SHP77 treated with DMSO at 0.1 percent for 48 hours (cell line): ENCODE measurements at regions not wholly inside any gene's neighbourhood (a gene's known extent, or its start where the extent isn't known, plus 50 kb on each side); places are given as distances from the start of the nearest gene placed in this dataset.

ENCODE experiments used
- DNase-seq: peaks from one replicate; lab custom pipeline; 2025; lab: John Stamatoyannopoulos, UW

DNA sequence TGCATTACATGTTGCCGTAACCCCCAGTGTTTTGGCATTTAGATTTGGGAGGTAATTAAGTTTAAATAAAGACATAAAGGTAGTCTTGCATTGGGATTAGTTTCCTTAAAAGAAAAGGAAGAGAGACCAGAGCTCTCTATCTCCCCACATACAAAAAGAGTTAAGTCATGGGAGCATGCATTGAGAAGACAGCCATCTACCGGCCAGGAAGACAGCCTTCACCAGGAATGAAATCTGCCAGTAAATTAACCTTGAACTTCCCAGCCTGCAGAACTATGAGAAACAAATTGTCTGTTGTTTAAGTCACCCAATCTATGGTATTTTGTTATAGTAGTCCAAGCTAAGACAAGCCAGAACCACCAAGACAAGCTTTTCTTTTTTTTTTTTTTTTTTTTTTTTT, 567.0 kb upstream of the CDH18 start:
- DNase-seq = no peak

DNA sequence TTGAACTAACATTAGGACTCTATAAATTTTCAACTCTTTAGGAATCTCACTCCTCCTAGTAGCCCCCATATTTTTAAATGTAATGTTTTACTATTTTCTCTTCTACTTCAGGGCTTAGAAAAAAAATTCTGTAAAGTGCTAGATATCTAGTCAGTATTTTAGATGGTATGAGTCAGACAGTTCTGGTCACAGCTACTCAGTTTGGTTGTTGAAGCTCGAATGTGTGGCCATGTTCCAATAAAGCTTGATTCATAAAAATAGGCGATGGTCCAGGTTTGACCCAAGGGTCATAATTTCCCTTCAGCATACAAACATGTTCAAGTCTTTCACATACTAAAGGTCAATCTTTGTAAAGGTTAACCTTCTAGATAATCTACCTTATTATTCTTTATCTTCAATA, 566.0 kb upstream of the CDH18 start:
- no peak for DNase-seq

GRCh38 chr5:20537911-20538703, 550.1 kb upstream of the CDH18 start:
- no peak for DNase-seq

DNA sequence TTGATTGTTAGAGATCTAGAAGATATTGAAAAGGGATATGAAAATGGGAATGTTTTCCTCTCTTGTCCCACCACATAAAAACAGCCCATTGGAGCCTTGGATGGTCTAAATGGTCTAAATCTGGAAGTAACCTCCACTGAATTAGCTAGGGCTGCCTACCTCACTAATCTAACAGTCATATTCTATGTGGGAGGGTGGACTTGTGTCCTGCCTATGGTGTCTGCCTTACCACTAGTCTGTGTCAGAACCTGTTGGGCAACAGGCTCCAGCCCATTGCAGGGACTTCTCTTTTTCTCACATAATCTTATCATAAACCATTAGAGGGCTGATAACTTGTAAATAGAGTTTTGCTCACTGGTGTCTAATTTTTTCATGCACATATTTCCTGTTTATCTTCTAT, 548.8 kb upstream of the CDH18 start:
- no peak for DNase-seq

DNA sequence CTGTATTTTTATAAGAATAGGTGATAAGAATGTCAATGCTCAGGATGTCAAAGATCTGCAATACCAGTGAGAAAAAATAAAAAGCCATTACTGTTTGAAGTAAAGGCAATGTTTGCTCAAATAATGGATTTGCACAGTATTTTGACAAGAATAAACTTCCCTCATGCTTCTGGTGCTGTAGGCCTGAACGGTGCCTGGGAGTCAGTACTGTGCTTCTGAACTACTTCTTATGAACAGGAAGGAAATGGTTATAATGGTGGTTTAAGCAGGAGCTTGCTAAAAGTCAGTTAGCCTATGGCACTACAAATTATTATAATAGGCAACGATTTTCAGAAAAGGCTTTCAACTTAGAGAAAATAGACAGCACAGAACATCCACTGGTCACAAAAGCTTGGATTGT, 548.3 kb upstream of the CDH18 start:
- DNase-seq = no peak

DNA sequence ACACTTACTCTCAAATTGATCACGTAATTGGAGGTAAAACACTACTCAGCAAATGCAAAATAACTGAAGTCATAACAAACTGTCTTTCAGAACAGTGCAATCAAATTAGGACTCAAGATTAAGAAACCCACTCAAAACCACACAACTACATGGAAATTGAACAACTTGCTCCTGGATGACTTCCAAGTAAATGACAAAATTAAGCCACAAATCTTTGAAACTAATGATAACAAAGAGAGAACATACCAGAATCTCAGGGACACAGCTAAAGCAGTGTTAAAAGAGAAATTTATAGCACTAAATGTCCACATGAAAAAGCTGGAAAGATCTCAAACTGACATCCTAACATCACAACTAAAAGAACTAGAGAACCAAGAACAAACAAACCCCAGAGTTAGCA, 540.5 kb upstream of the CDH18 start:
- no peak for DNase-seq

DNA sequence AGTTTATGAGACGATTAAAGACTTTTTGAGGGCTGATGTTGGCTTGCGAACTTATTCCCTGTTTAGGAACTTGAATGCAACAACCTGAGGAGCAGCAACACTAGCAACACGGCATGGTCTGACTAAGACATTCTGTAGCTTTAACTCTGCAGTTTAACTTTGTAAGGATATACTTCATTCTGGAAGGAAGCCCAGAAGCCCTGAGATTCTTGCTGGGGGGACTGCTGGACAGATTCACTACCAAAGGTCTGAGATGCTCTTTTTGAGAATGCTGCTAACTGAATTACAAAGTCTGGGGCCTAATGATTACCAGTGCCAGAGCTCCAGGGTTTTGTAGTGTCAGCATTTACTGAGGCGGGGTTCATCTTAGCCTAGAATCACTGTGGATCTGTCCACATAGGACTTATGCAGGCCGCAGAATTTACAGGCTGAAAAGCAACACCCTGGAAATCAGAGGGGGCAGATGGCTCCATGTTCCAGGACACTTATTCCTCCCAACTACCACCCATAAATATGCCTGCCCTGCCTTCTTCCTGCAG, 537.1 kb upstream of the CDH18 start:
- no peak for DNase-seq

GRCh38 chr5:20522905-20523482, 535.0 kb upstream of the CDH18 start:
- DNase-seq = no peak

- DNase-seq = no peak
Observed at GRCh38 chr5:20515606-20516005, 527.6 kb upstream of the CDH18 start.

DNA sequence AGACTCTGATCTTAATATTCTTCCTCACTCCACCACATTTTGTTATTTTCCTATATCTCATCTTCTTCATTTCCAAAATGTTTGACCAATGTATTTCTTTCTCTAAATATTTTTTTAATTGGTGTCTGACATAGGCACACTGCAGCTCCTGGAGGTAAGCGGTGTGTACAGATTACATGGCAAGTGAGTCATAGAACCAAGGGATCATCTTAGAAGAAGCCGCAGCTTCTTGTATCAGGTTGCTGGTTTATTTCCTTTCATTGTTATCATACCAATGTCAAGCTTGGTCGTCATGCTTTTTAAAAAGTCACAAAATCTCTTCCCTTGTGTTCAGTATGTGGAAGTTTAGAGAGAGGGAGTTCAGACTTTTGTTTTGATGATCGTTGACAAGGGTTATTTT, 526.1 kb upstream of the CDH18 start:
- no peak for DNase-seq

DNA sequence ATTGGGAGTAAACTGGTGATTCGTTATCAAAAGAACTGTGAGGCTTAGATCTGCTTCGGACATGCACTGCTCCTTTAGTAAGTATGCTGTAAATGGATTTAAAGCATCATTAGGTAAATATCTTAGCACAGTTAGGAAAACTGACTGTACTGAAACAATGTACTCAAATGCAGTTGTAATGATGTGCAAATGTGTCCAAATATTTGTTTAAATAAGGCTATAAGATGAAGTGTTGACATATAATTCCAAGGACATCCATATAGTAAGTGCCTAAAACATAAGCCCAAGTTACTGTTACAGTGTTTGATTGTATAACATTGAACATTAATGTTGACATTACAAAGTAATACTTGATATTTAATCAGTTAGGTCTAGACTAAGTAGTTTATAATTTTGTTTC, 512.5 kb upstream of the CDH18 start:
- DNase-seq = no peak

GRCh38 chr5:20498926-20499325, 510.9 kb upstream of the CDH18 start:
- no peak for DNase-seq

GRCh38 chr5:20498102-20498501, 510.1 kb upstream of the CDH18 start:
- DNase-seq = no peak

GRCh38 chr5:20497356-20497755, 509.4 kb upstream of the CDH18 start:
- no peak for DNase-seq

DNA sequence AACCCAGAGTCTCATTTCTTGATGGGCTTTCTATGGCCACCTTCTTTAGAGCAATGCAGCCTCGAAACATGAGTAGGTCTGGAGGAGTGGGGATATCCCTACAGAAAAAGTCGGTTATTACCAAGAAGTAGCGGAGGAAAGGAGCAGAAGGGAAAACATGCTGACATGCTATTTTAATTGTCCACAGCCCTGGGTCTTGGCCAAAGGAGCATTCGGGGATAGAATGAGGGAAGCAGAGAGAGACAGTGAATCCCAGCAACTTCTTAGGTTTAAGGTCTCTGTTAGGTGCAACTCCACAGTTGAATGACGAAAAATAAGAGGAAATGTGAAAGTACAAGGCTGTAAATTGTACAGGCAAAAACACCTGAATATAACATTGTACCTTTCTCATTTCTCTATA, 506.7 kb upstream of the CDH18 start:
- no peak for DNase-seq

GRCh38 chr5:20486826-20487225, 498.8 kb upstream of the CDH18 start:
- no peak for DNase-seq

DNA sequence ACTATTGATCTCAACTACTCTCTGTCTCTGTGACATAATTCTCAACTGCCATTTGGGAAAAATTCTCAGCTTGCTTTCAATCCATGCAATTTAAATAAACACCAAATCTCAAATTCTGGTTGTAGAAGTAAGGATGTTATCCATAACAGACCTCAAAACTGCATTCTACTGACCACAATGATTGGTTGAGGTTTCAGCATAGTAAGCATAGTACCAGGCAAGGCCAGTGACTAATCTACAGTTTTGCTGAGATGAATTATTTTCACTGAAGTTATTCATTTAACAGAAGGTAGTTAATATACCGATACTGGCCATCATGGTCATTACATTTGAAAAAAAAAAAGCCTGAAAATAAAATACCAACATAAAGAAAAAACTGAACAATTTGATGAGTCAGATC, 488.0 kb upstream of the CDH18 start:
- no peak for DNase-seq

DNA sequence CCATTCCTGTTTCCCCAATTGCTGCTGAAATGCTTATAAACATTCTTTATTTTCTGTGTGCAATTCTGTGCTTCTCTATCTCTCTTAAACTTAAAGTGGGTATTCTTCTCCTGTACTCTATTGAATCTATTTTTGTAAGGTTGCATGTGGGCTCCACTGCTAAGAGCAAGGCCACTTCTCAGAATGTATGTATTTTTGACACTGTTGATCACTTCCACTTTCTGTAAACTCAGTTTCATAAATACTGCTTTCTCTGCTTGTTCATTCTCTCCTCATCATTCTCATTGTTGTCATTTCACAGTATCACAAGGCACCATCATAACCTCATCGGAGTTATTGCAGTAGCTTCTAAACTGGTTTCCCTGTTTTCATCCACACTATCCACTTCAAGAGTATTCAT, 483.0 kb upstream of the CDH18 start:
- no peak for DNase-seq

DNA sequence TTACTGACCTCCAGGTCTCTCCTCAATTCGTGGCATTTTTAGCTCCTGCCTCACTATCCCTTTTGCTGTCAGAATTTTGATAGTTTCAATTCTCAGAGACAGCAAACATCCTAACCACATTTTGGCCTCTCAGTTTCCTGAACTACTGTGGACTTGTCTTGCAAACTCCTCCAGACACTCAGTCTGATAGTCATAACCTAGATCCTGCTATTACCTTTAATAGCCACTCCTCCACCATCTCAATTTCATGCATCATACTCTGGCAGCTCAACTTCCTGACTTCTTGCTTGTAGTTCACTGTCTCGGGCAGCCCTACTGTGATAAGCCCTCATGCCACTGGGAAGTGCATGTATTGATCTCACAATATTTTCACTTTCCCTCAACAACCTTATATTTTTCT, 481.8 kb upstream of the CDH18 start:
- no peak for DNase-seq

DNA sequence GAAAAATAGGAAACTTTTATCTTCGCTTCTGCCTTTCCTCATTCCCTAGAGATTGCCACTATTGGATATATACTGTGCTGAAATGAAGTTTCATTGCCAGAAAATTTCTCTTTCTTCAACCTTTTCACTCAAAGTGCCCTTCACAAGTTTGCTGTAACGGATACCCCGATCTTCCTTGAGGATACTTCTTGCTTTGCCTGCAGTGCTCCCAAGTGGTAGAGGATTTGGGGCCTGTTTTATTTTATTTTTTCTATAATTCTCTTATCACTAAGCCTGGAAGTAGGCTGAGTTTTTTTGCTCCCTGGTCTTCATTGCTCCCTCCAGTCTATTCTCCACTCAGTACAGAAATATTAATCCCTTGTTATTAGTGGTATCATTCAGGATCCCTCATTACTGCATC, 481.4 kb upstream of the CDH18 start:
- no peak for DNase-seq

DNA sequence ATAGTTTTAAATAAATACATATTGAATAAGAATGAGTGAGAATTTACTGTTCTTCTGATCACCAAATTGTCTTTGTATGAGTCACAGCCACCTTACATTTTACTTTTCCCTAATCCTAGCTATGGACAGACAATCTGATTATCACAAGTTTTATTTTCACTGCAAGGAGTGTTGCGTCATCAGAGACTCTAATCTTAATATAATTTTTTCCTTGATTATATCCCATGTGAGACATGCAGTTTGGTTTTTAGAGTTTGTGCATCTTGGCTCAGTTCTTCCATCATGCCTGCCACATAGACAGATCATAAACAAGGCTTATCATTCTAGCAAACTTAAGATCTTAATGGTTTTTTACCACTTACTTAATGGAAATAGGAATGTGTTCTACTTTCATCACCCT, 478.5 kb upstream of the CDH18 start:
- no peak for DNase-seq

DNA sequence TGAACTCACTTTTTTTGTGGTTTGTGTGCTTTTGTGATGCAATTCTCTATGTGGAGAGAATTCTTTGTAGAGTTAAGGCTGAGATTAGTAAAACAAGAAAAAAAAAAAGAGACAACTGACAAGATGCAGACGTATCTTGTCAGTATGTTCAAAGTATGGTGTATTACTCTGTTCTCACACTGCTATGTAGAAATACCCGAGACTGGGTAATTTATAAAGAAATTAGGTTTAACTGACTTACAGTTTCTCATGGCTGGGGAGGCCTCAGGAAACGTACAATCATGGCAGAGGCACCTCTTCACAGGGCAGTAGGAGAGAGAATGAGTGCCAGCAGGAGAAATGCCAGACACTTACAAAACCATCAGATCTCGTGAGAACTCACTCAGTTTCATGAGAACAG, 475.2 kb upstream of the CDH18 start:
- no peak for DNase-seq

DNA sequence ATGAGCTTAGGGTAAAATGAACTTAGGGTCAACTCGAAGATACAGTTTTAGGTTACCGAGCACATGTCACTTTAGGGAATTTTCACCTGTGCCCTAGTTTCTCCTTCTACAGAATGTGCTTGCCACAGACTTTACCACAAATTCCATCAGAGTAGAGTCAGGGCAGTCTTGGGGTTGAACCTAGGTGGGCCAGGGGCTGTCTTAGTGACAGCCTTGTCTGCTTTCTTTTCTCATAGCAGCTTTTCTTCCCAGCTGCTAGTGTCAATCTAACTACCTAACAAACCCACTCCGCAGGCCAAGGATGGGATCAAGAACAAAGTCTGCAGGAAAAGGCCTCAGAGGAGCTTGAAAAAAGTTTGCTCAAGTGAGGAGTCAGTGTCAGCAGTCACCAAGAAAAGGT, 458.1 kb upstream of the CDH18 start:
- DNase-seq = no peak

GRCh38 chr5:20445326-20445860, 457.4 kb upstream of the CDH18 start:
- DNase-seq = no peak
